ENCODE measurements at regions not wholly inside any gene's neighbourhood (a gene's known extent, or its start where the extent isn't known, plus 50 kb on each side); places are given as distances from the start of the nearest gene placed in this dataset.

DNA sequence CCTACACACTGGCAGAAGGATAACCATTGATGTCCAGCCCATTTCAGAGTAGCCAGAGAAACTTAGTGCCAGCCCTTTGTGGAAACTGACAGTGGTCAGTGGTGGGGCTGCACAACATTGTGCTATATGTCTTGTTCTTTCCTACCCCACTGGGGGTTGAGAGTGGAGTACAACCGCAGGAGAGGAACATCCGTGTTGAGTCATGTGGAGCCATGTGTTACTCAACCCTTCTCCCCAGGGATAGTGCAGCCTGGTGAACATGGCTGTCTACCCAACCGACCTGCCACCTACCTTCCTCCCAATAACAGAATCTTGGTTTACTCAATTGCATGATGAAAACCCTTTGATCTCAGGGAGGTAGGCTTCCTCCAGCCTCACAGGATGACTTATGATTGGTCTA is 65.3 kb upstream of the MAPK4 start:
- TF ChIP-seq, protein P1, sequence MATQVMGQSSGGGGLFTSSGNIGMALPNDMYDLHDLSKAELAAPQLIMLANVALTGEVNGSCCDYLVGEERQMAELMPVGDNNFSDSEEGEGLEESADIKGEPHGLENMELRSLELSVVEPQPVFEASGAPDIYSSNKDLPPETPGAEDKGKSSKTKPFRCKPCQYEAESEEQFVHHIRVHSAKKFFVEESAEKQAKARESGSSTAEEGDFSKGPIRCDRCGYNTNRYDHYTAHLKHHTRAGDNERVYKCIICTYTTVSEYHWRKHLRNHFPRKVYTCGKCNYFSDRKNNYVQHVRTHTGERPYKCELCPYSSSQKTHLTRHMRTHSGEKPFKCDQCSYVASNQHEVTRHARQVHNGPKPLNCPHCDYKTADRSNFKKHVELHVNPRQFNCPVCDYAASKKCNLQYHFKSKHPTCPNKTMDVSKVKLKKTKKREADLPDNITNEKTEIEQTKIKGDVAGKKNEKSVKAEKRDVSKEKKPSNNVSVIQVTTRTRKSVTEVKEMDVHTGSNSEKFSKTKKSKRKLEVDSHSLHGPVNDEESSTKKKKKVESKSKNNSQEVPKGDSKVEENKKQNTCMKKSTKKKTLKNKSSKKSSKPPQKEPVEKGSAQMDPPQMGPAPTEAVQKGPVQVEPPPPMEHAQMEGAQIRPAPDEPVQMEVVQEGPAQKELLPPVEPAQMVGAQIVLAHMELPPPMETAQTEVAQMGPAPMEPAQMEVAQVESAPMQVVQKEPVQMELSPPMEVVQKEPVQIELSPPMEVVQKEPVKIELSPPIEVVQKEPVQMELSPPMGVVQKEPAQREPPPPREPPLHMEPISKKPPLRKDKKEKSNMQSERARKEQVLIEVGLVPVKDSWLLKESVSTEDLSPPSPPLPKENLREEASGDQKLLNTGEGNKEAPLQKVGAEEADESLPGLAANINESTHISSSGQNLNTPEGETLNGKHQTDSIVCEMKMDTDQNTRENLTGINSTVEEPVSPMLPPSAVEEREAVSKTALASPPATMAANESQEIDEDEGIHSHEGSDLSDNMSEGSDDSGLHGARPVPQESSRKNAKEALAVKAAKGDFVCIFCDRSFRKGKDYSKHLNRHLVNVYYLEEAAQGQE (IDR thresholded peaks at IDR 0.05; ENCODE audit: low read depth), result no peak
- no peak for TF ChIP-seq POLR2AphosphoS5 (IDR thresholded peaks at IDR 0.05; ENCODE audit: low read depth, low read length)
- no peak for TF ChIP-seq SP1 (IDR thresholded peaks at IDR 0.05; ENCODE audit: low read depth)
- no peak for TF ChIP-seq POLR2A (IDR thresholded peaks at IDR 0.05; ENCODE audit: borderline replicate concordance, extremely low read depth, insufficient read depth, insufficient read length)
- no peak for TF ChIP-seq JUND (IDR thresholded peaks at IDR 0.05)
- TF ChIP-seq, protein P2, sequence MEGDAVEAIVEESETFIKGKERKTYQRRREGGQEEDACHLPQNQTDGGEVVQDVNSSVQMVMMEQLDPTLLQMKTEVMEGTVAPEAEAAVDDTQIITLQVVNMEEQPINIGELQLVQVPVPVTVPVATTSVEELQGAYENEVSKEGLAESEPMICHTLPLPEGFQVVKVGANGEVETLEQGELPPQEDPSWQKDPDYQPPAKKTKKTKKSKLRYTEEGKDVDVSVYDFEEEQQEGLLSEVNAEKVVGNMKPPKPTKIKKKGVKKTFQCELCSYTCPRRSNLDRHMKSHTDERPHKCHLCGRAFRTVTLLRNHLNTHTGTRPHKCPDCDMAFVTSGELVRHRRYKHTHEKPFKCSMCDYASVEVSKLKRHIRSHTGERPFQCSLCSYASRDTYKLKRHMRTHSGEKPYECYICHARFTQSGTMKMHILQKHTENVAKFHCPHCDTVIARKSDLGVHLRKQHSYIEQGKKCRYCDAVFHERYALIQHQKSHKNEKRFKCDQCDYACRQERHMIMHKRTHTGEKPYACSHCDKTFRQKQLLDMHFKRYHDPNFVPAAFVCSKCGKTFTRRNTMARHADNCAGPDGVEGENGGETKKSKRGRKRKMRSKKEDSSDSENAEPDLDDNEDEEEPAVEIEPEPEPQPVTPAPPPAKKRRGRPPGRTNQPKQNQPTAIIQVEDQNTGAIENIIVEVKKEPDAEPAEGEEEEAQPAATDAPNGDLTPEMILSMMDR (IDR thresholded peaks at IDR 0.05 in 2 of 3, conservative IDR thresholded peaks at IDR 0.05 in 1 of 3; ENCODE audit: borderline replicate concordance in 1 of 3, insufficient read depth in 1 of 3, low read depth in 2 of 3, low read length in 2 of 3), result no peak
- TF ChIP-seq EGR1 (IDR thresholded peaks at IDR 0.05; ENCODE audit: low read depth), result no peak
